ENCODE measurements at regions not wholly inside any gene's neighbourhood (a gene's known extent, or its start where the extent isn't known, plus 50 kb on each side); places are given as distances from the start of the nearest gene placed in this dataset.
"Not testable (repeated sequence)": the region's sequence is repeated elsewhere in the genome, so short reads cannot be mapped to it uniquely, and the experiment has no call there.

- H3K4me1 ChIP-seq: no peaks in the 10 kb centered on the region
- DNase-seq: no peak
- no peaks in the 10 kb centered on the region for H3K36me3 ChIP-seq
- intact Hi-C loops (cut with micrococcal nuclease): no loop called here
- peaks cover 60% of the 10 kb centered on the region for H3K27me3 ChIP-seq (ENCODE audit: low read depth)
- no peak for TF ChIP-seq CTCF (IDR thresholded peaks at IDR 0.05; ENCODE audit: borderline replicate concordance)
- H3K9me3 ChIP-seq (replicated peaks): no peaks in the 10 kb centered on the region
- no peak overlapping the region for H3K27ac ChIP-seq (replicated peaks)
- no peak overlapping the region for H3K4me3 ChIP-seq
These were observed 164.5 kb upstream of the PROK2 start for GRCh38 chr3:71949442-71949841.

GRCh38 chr3:71944482-71945065, 159.6 kb upstream of the PROK2 start:
- H3K4me3 ChIP-seq: no peak overlapping the region
- no peak for DNase-seq
- H3K9me3 ChIP-seq (replicated peaks): no peaks in the 10 kb centered on the region
- intact Hi-C loops (cut with micrococcal nuclease): no loop called here
- peaks cover 5% of the 10 kb centered on the region for H3K4me1 ChIP-seq
- no peak overlapping the region for H3K27ac ChIP-seq (replicated peaks)
- no peak for TF ChIP-seq CTCF (IDR thresholded peaks at IDR 0.05; ENCODE audit: borderline replicate concordance)
- H3K36me3 ChIP-seq: no peaks in the 10 kb centered on the region
- peaks cover 85% of the 10 kb centered on the region for H3K27me3 ChIP-seq (ENCODE audit: low read depth)

GRCh38 chr3:71942432-71943187, 157.7 kb upstream of the PROK2 start:
- Histone ChIP-seq H3K4me1 (peaks cover 5% of the 10 kb centered on the region), H3K27me3 (ENCODE audit: low read depth) (peaks cover 70% of the 10 kb centered on the region), H3K27ac (replicated peaks) (no peak overlapping the region), H3K4me3 (no peak overlapping the region), H3K36me3 (no peaks in the 10 kb centered on the region), H3K9me3 (replicated peaks) (no peaks in the 10 kb centered on the region)
- intact Hi-C loops (cut with micrococcal nuclease): no loop called here
- DNase-seq: no peak
- TF ChIP-seq CTCF (IDR thresholded peaks at IDR 0.05; ENCODE audit: borderline replicate concordance): no peak

GRCh38 chr3:71940486-71940885, 155.5 kb upstream of the PROK2 start:
- Histone ChIP-seq H3K27me3 (ENCODE audit: low read depth) (peaks cover 70% of the 10 kb centered on the region), H3K4me1 (peaks cover 5% of the 10 kb centered on the region), H3K4me3 (no peak overlapping the region), H3K27ac (replicated peaks) (no peak overlapping the region), H3K36me3 (no peaks in the 10 kb centered on the region), H3K9me3 (replicated peaks) (no peaks in the 10 kb centered on the region)
- intact Hi-C loops (cut with micrococcal nuclease): no loop called here
- DNase-seq: no peak
- no peak for TF ChIP-seq CTCF (IDR thresholded peaks at IDR 0.05; ENCODE audit: borderline replicate concordance)

- DNase-seq; intact Hi-C loops (cut with micrococcal nuclease); H3K4me3 ChIP-seq; H3K4me1 ChIP-seq; H3K36me3 ChIP-seq; H3K9me3 ChIP-seq (replicated peaks); H3K27ac ChIP-seq (replicated peaks): not testable (repeated sequence)
- peaks cover 72% of the 10 kb centered on the region for H3K27me3 ChIP-seq (ENCODE audit: low read depth)
These were observed 153.1 kb upstream of the PROK2 start for GRCh38 chr3:71938081-71938480.

- no peak for DNase-seq
These were observed 151.7 kb upstream of the PROK2 start for GRCh38 chr3:71936681-71937080.

More at GRCh38 chr3:71936681-71937080, 151.7 kb upstream of the PROK2 start:
- Histone ChIP-seq H3K36me3 (no peaks in the 10 kb centered on the region), H3K4me3 (no peak overlapping the region), H3K9me3 (replicated peaks) (no peaks in the 10 kb centered on the region), H3K27ac (replicated peaks) (no peak overlapping the region), H3K4me1 (peaks cover 5% of the 10 kb centered on the region), H3K27me3 (ENCODE audit: low read depth) (peaks cover 68% of the 10 kb centered on the region)
- intact Hi-C loops (cut with micrococcal nuclease): no loop called here
- TF ChIP-seq CTCF (IDR thresholded peaks at IDR 0.05; ENCODE audit: borderline replicate concordance): no peak
